ENCODE measurements at regions not wholly inside any gene's neighbourhood (a gene's known extent, or its start where the extent isn't known, plus 50 kb on each side); places are given as distances from the start of the nearest gene placed in this dataset.

DNA sequence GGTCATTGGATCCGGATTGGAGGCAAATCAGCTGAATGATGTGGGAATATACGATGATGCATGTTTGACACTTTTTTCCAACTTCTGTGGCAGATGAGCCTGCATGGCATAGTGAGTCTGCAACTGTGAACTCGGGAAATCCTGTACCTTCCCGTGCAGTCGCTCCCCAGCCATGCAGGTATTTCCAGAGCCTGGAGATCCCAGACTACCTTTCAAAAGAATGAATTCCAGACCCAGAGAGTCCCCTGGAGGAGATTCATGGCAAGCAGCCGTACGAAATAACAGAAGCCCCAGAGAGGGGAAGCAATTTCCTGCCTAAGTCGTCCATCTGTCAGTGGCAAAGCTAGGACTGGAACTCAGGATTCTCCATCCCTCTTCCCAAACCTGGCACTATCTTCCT, 75.7 kb upstream of the FAM20A start:
- Histone ChIP-seq H2AFZ (ENCODE audit: control insufficient read depth, low read depth, low read length) (no peak overlapping the region), H3K9me3 (replicated peaks; ENCODE audit: control insufficient read depth, insufficient read depth, low read length) (no peaks in the 10 kb centered on the region), H3K79me2 (ENCODE audit: control insufficient read depth, insufficient read depth, low read length) (no peaks in the 10 kb centered on the region), H3K4me2 (ENCODE audit: control insufficient read depth, insufficient read depth) (no peak overlapping the region), H3K36me3 (ENCODE audit: control insufficient read depth in 2 of 2, insufficient read depth in 2 of 2, low read length in 1 of 2) (no peaks in the 10 kb centered on the region), H3K9ac (ENCODE audit: control insufficient read depth, insufficient read depth, low read length) (no peak overlapping the region), H4K20me1 (ENCODE audit: control insufficient read depth, insufficient read depth) (no peaks in the 10 kb centered on the region), H3K27ac (ENCODE audit: control insufficient read depth, insufficient read depth) (no peak overlapping the region), H3K27me3 (replicated peaks in 1 of 2; ENCODE audit: control insufficient read depth in 2 of 2, insufficient read depth in 2 of 2, low read length in 1 of 2) (no peaks in the 10 kb centered on the region; a peak in 2 of 4 replicates), H3K4me3 (no peak overlapping the region), H3K4me1 (ENCODE audit: control insufficient read depth, insufficient read depth, low read length) (no peaks in the 10 kb centered on the region)
- SMC1A ChIA-PET (ENCODE audit: uncharacterized antibody, unreplicated experiment): no interaction called here
- TF ChIP-seq RCOR1 (conservative IDR thresholded peaks at IDR 0.05; ENCODE audit: low read depth, low read length) (no peak), EED (IDR thresholded peaks at IDR 0.05; ENCODE audit: low read depth) (no peak), NR2C2 (IDR thresholded peaks at IDR 0.05; ENCODE audit: borderline replicate concordance, control insufficient read depth, insufficient read length, low read depth) (no peak), RFX5 (IDR thresholded peaks at IDR 0.05; ENCODE audit: low read depth, low read length) (no peak), ZNF217 (IDR thresholded peaks at IDR 0.05) (no peak), WRNIP1 (IDR thresholded peaks at IDR 0.05; ENCODE audit: borderline replicate concordance, low read depth, low read length) (no peak), SUPT20H (IDR thresholded peaks at IDR 0.05; ENCODE audit: borderline replicate concordance, control insufficient read depth, low read depth, low read length) (no peak), YY1 (IDR thresholded peaks at IDR 0.05; ENCODE audit: low read depth, low read length) (no peak), TCF7 (IDR thresholded peaks at IDR 0.05; ENCODE audit: borderline replicate concordance) (no peak), E2F4 (IDR thresholded peaks at IDR 0.05; ENCODE audit: low read depth, low read length) (no peak)
- TF ChIP-seq, protein P1, sequence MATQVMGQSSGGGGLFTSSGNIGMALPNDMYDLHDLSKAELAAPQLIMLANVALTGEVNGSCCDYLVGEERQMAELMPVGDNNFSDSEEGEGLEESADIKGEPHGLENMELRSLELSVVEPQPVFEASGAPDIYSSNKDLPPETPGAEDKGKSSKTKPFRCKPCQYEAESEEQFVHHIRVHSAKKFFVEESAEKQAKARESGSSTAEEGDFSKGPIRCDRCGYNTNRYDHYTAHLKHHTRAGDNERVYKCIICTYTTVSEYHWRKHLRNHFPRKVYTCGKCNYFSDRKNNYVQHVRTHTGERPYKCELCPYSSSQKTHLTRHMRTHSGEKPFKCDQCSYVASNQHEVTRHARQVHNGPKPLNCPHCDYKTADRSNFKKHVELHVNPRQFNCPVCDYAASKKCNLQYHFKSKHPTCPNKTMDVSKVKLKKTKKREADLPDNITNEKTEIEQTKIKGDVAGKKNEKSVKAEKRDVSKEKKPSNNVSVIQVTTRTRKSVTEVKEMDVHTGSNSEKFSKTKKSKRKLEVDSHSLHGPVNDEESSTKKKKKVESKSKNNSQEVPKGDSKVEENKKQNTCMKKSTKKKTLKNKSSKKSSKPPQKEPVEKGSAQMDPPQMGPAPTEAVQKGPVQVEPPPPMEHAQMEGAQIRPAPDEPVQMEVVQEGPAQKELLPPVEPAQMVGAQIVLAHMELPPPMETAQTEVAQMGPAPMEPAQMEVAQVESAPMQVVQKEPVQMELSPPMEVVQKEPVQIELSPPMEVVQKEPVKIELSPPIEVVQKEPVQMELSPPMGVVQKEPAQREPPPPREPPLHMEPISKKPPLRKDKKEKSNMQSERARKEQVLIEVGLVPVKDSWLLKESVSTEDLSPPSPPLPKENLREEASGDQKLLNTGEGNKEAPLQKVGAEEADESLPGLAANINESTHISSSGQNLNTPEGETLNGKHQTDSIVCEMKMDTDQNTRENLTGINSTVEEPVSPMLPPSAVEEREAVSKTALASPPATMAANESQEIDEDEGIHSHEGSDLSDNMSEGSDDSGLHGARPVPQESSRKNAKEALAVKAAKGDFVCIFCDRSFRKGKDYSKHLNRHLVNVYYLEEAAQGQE (IDR thresholded peaks at IDR 0.05; ENCODE audit: low read depth, low read length): no peak
- TF ChIP-seq, protein P2, sequence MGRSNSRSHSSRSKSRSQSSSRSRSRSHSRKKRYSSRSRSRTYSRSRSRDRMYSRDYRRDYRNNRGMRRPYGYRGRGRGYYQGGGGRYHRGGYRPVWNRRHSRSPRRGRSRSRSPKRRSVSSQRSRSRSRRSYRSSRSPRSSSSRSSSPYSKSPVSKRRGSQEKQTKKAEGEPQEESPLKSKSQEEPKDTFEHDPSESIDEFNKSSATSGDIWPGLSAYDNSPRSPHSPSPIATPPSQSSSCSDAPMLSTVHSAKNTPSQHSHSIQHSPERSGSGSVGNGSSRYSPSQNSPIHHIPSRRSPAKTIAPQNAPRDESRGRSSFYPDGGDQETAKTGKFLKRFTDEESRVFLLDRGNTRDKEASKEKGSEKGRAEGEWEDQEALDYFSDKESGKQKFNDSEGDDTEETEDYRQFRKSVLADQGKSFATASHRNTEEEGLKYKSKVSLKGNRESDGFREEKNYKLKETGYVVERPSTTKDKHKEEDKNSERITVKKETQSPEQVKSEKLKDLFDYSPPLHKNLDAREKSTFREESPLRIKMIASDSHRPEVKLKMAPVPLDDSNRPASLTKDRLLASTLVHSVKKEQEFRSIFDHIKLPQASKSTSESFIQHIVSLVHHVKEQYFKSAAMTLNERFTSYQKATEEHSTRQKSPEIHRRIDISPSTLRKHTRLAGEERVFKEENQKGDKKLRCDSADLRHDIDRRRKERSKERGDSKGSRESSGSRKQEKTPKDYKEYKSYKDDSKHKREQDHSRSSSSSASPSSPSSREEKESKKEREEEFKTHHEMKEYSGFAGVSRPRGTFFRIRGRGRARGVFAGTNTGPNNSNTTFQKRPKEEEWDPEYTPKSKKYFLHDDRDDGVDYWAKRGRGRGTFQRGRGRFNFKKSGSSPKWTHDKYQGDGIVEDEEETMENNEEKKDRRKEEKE (IDR thresholded peaks at IDR 0.05): no peak
- ATAC-seq (no peak), FAIRE-seq (no peak), DNase-seq (ENCODE audit: low read depth, low spot score) (no peak)
- intact Hi-C loops (cut with micrococcal nuclease; ENCODE audit: unreplicated experiment) (no loop called here), in situ Hi-C loops (cut with MboI) (no loop called here)
- POLR2A ChIA-PET: no interaction called here
- no TSS peak for BruUV-seq (replicated peaks)
- 30% methylated on average over 8 of the region's 8 CpGs for WGBS (ENCODE audit: insufficient coverage, insufficient replicate concordance, low lambda C conversion rate, missing lambda C conversion rate)
- CTCF ChIA-PET: no interaction called here
- RAD21 ChIA-PET (ENCODE audit: unreplicated experiment): no interaction called here
